Fibroblast of the aortic adventitia (primary cell): ENCODE measurements at regions not wholly inside any gene's neighbourhood (a gene's known extent, or its start where the extent isn't known, plus 50 kb on each side); places are given as distances from the start of the nearest gene placed in this dataset.

ENCODE experiments used
- DNase-seq: peaks from one replicate; pipeline ENCODE4 v3.0.0-alpha.2; 2010; ENCODE audit warnings: low read depth
- H3K4me3 ChIP-seq: 2 replicates; pipeline ENCODE4 v1.5.1; 2011; ENCODE audit warnings: low read depth, mild to moderate bottlenecking, control low read depth, low read length, moderate library complexity
- TF ChIP-seq, protein P1 (sequence below): IDR thresholded peaks from 2 replicates; pipeline ENCODE4 v1.5.1; 2011; ENCODE audit warnings: mild to moderate bottlenecking, low read length, control low read depth, inconsistent platforms; ENCODE audit not compliant: insufficient read depth

DNA sequence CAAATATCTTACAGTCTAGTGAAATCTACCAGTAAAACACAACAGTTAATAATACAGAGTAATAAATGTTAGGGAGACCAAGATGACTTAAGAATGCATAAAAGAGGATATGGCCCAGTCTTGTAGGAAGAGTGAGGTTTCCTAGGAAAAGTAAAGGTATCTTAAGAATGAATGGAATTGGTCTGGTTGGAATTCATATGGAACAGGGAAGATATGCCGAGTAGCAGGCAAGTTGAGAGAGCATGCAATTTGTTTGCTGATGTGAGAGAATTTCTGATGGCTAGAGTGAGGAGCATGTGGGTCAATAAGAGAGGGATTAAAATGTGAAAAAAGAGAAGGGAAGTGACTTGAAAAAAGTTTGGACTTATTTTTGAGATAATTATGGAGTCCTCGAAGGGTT, 512.9 kb upstream of the ZEB2 start:
- TF ChIP-seq, protein P1, sequence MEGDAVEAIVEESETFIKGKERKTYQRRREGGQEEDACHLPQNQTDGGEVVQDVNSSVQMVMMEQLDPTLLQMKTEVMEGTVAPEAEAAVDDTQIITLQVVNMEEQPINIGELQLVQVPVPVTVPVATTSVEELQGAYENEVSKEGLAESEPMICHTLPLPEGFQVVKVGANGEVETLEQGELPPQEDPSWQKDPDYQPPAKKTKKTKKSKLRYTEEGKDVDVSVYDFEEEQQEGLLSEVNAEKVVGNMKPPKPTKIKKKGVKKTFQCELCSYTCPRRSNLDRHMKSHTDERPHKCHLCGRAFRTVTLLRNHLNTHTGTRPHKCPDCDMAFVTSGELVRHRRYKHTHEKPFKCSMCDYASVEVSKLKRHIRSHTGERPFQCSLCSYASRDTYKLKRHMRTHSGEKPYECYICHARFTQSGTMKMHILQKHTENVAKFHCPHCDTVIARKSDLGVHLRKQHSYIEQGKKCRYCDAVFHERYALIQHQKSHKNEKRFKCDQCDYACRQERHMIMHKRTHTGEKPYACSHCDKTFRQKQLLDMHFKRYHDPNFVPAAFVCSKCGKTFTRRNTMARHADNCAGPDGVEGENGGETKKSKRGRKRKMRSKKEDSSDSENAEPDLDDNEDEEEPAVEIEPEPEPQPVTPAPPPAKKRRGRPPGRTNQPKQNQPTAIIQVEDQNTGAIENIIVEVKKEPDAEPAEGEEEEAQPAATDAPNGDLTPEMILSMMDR = no peak
- H3K4me3 ChIP-seq = no peak overlapping the region
- no peak for DNase-seq

DNA sequence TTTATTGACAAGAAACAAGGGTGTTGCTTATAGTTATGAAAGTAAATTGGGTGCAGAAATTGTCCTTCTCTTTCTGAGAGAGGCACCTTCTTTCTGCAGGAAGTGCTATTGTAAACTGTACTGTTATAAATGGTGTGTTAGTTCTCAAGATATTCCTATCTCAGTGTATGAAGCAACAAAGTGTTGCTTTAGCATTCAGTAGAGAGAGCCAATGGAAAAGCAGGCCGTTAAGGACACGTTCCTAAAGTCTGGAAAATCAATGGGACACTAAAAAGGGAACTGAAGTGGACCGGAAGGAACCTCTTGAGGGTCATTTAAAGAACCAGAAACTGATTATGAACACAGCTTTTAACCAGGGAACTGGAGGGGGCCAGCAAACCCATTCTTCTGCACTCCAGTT, 510.0 kb upstream of the ZEB2 start:
- no peak overlapping the region for H3K4me3 ChIP-seq
- TF ChIP-seq, protein P1 = no peak
- DNase-seq = no peak

DNA sequence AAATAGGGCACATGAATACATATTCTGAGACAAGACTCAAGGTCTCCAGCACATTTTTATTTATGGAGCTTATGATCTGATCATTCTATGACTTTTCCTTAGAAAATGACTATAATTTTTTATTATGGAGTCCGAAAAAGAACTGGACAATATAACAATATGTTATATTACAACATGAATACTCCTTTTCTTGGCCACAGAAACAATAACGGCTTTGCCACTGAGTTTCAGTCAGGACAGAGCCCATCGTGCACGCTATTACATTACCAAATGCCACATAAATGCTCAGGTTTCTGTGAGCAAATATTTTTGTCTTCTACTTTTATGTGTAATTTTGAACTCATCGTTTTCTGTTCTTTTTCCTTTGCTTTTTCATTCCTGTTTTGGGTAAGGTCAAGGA, 509.2 kb upstream of the ZEB2 start:
- TF ChIP-seq, protein P1 = no peak
- no peak for DNase-seq
- no peak overlapping the region for H3K4me3 ChIP-seq

DNA sequence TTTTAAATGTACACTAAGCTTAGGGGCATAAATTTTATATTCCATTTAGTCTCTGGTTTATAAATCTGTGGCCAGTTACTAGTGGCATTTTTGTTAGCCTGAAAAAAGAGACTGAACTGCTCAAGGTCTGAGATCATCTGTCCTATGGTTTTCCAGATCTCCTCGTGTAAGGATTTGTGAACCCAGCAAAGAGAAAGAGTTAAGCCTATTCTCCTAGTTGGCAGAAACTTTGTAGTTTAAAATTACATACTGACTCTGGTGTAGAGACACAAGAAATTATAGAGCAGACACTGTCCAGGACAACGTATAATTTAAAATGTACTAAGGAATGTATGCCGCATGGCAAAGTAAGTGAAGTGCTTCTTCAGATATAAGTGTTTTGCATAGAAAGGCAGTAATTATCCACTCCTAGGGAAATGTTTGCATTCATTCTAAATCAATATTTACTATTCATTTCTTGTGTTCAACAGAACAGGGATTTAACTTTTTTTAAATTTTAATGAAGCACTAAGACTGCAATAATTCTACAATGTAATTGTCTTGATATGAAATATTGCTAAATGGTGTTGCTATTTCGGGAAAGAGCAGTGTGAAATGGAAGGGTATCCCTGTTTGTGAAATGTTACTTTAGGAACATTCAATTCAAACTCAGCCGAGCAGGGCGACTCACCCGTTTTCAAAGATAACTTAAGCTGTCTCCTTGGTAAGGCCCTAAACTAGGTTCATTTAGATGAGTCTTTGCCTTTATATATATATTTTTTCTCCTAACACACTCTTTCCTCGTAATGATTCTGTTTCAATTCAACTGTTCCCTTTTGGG, 508.4 kb upstream of the ZEB2 start:
- no peak for DNase-seq
- TF ChIP-seq, protein P1 = no peak
- no peak overlapping the region for H3K4me3 ChIP-seq

DNA sequence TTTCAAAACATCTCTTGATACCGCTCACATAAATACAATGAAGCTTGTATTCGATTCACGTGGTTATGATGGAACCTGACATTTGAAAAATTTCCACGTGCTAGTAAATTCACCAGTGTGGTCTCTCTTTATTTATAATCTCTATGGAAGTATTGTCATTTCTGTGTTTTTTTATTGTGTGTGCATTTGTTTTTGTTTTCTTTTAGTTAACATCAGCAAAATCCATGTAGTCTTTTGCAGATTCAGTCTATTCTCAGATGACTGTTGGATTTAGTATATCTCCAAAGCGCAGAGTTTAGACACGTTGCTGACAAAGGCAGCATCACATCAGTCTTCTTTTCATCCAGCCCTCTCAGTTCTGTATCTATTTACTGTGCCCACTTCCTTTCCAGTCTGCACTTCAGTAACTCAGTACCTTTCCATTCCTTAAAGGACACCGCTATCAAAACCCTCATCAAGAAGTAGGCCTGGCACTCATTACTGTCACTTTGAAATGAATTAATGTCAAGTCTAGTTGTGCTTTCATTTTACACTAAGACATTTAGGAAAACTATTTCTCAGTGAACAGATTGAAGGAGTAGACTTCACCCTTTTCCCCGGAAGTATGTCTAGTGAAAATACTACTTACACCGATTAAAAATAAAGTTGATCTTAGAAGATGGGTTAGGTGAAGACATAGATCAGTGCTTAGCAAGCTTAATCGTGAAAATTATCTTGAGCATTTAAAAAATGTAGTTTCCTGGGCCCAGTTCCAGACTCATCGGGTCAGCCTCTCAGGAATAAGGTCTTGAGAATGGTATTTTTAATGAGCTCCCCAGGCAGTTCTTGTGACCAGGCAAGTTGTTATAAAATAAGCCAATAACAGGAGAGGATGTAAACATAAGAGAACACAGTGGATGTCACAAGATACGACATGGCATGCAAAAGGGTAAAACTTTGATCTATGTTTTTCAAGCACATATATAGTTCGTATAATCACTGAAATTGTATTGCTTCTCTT, 506.8 kb upstream of the ZEB2 start:
- DNase-seq = no peak
- TF ChIP-seq, protein P1 = no peak
- no peak overlapping the region for H3K4me3 ChIP-seq

DNA sequence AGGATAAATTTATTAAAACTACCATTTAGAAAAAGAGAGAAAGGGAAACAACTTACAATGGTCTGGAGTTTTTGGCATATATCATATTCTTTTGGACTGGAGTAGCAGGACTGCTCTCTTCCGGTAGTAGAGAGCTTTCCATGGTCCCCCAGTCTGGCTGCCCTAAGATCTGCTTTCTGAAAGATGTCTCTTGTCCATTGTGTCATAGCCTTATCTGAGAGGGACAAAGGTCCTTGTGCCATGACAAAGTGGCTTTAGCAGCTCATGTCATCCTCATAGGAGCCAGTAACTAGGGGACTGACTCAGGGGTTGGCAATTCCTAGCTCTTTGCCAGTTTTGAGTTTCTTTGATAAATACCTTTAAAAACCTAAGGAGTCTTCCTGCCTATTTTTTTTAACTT, 505.5 kb upstream of the ZEB2 start:
- TF ChIP-seq, protein P1 = no peak
- DNase-seq = no peak
- H3K4me3 ChIP-seq = no peak overlapping the region
